ENCODE measurements at regions not wholly inside any gene's neighbourhood (a gene's known extent, or its start where the extent isn't known, plus 50 kb on each side); places are given as distances from the start of the nearest gene placed in this dataset.

DNA sequence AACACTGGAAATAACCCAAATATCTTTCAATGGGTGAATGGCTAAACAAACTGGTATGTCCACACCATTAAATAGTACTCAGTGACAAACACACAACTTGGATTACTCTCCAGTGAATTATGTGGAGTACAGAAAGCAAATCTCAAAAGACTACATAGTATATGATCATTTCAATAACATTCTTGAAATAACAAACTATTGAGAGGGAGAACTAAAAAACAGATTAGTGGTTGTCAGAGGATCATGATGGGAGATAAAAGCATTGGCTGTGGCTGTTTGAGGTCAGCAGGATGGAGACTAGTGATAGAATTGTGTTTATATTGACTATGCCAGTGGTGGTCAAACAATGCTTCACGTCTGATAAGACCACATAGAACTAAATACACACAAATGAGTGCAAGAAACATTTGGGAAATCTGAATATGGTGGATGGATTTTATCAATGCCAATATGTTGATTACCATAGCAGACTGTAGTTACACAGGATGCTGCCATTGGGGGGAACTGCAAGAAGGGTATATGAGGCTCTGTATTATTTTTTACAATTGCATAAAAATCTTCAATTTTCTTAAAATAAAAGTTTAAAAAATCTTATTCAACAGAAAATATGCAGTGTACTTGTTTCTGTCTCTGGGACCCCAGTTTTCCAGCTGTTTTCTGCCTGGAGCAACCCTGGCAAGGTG is 242.0 kb downstream of the TBXT start:
- no peak for TF ChIP-seq CTCF (conservative IDR thresholded peaks at IDR 0.05; ENCODE audit: low read length)
- TF ChIP-seq EZH2phosphoT487 (IDR thresholded peaks at IDR 0.05; ENCODE audit: borderline replicate concordance), result no peak
